ENCODE measurements at regions not wholly inside any gene's neighbourhood (a gene's known extent, or its start where the extent isn't known, plus 50 kb on each side); places are given as distances from the start of the nearest gene placed in this dataset.

GRCh38 chr4:186940476-186940875 is 216.8 kb upstream of the FAT1 start:
- no peaks in the 10 kb centered on the region for H3K36me3 Mint-ChIP-seq
- intact Hi-C loops (cut with micrococcal nuclease) = no loop called here
- 88% methylated on average over 2 of the region's 2 CpGs for WGBS (ENCODE audit: insufficient coverage)

GRCh38 chr4:186942758-186943377 is 219.2 kb upstream of the FAT1 start:
- Histone ChIP-seq H3K4me3 (ENCODE audit: low read length) (no peak overlapping the region), H3K36me3 (ENCODE audit: control insufficient read depth, insufficient read depth, low read length) (no peaks in the 10 kb centered on the region), H3K9me3 (ENCODE audit: control insufficient read depth, insufficient read depth, low read length) (no peaks in the 10 kb centered on the region), H3K27ac (ENCODE audit: low read length) (no peak overlapping the region), H3K27me3 (ENCODE audit: control insufficient read depth, insufficient read depth, low read length) (no peaks in the 10 kb centered on the region), H3K4me1 (ENCODE audit: control insufficient read depth, insufficient read depth, low read length) (no peaks in the 10 kb centered on the region)
- H3K4me3 Mint-ChIP-seq = no peak overlapping the region
- no peak for TF ChIP-seq CTCF (IDR thresholded peaks at IDR 0.05)
- no peaks in the 10 kb centered on the region for H3K27me3 Mint-ChIP-seq (ENCODE audit: low read depth in 2 of 2)
- H3K36me3 Mint-ChIP-seq = no peaks in the 10 kb centered on the region
- DNase-seq (no peak), ATAC-seq (no peak)
- H3K9me3 Mint-ChIP-seq = peaks cover 23 to 24% of the 10 kb centered on the region in 2 donors
- 64% methylated on average over 4 of the region's 6 CpGs for WGBS (ENCODE audit: insufficient coverage)
- intact Hi-C loops (cut with micrococcal nuclease) = no loop called here
- H3K4me1 Mint-ChIP-seq = no peaks in the 10 kb centered on the region
- no peak overlapping the region for H3K27ac Mint-ChIP-seq

More at GRCh38 chr4:186940476-186940875, 216.8 kb upstream of the FAT1 start:
- Histone ChIP-seq H3K27ac (ENCODE audit: low read length) (no peak overlapping the region), H3K4me3 (ENCODE audit: low read length) (no peak overlapping the region), H3K4me1 (ENCODE audit: control insufficient read depth, insufficient read depth, low read length) (no peaks in the 10 kb centered on the region), H3K27me3 (ENCODE audit: control insufficient read depth, insufficient read depth, low read length) (no peaks in the 10 kb centered on the region), H3K9me3 (ENCODE audit: control insufficient read depth, insufficient read depth, low read length) (no peaks in the 10 kb centered on the region), H3K36me3 (ENCODE audit: control insufficient read depth, insufficient read depth, low read length) (no peaks in the 10 kb centered on the region)
- H3K9me3 Mint-ChIP-seq = peaks cover 21 to 26% of the 10 kb centered on the region in 2 donors
- H3K4me3 Mint-ChIP-seq = no peak overlapping the region
- H3K4me1 Mint-ChIP-seq = no peaks in the 10 kb centered on the region
- no peak overlapping the region for H3K27ac Mint-ChIP-seq
- DNase-seq (no peak), ATAC-seq (no peak)
- no peak for TF ChIP-seq CTCF (IDR thresholded peaks at IDR 0.05)
- H3K27me3 Mint-ChIP-seq (ENCODE audit: low read depth in 2 of 2) = no peaks in the 10 kb centered on the region

- Histone ChIP-seq H3K9me3 (ENCODE audit: control insufficient read depth, insufficient read depth, low read length) (no peaks in the 10 kb centered on the region), H3K36me3 (ENCODE audit: control insufficient read depth, insufficient read depth, low read length) (no peaks in the 10 kb centered on the region), H3K27ac (ENCODE audit: low read length) (no peak overlapping the region), H3K27me3 (ENCODE audit: control insufficient read depth, insufficient read depth, low read length) (no peaks in the 10 kb centered on the region), H3K4me3 (ENCODE audit: low read length) (no peak overlapping the region), H3K4me1 (ENCODE audit: control insufficient read depth, insufficient read depth, low read length) (no peaks in the 10 kb centered on the region)
- H3K27me3 Mint-ChIP-seq (ENCODE audit: low read depth in 2 of 2) = no peaks in the 10 kb centered on the region
- no peaks in the 10 kb centered on the region for H3K4me1 Mint-ChIP-seq
- no peak for ATAC-seq
- H3K9me3 Mint-ChIP-seq = peaks cover 20 to 21% of the 10 kb centered on the region in 2 donors
- H3K27ac Mint-ChIP-seq = no peak overlapping the region
- intact Hi-C loops (cut with micrococcal nuclease) = no loop called here
- TF ChIP-seq CTCF (IDR thresholded peaks at IDR 0.05) = no peak
- H3K4me3 Mint-ChIP-seq = no peak overlapping the region
- no peak for DNase-seq
- 88% methylated on average over 2 of the region's 2 CpGs for WGBS (ENCODE audit: insufficient coverage)
- H3K36me3 Mint-ChIP-seq = peaks cover 5% of the 10 kb centered on the region
Observed at GRCh38 chr4:186943411-186943810, 219.8 kb upstream of the FAT1 start.

- WGBS (ENCODE audit: insufficient coverage) = 88% methylated on average over 6 of the region's 6 CpGs
- H3K36me3 ChIP-seq (ENCODE audit: control insufficient read depth, insufficient read depth, low read length) = no peaks in the 10 kb centered on the region
Observed at GRCh38 chr4:186946136-186946535, 222.5 kb upstream of the FAT1 start.

More at GRCh38 chr4:186946136-186946535, 222.5 kb upstream of the FAT1 start:
- no peak for ATAC-seq
- no peak overlapping the region for H3K27ac ChIP-seq (ENCODE audit: low read length)
- intact Hi-C loops (cut with micrococcal nuclease) = no loop called here
- Mint-ChIP-seq H3K27me3 (ENCODE audit: low read depth in 2 of 2) (no peaks in the 10 kb centered on the region), H3K27ac (no peak overlapping the region), H3K4me1 (no peaks in the 10 kb centered on the region), H3K9me3 (peaks cover 20 to 22% of the 10 kb centered on the region in 2 donors), H3K36me3 (peaks cover 6% of the 10 kb centered on the region), H3K4me3 (no peak overlapping the region)
- TF ChIP-seq CTCF (IDR thresholded peaks at IDR 0.05) = no peak
- no peak overlapping the region for H3K4me3 ChIP-seq (ENCODE audit: low read length)
- no peak for DNase-seq
- H3K9me3 ChIP-seq (ENCODE audit: control insufficient read depth, insufficient read depth, low read length) = no peaks in the 10 kb centered on the region
- no peaks in the 10 kb centered on the region for H3K4me1 ChIP-seq (ENCODE audit: control insufficient read depth, insufficient read depth, low read length)
- no peaks in the 10 kb centered on the region for H3K27me3 ChIP-seq (ENCODE audit: control insufficient read depth, insufficient read depth, low read length)
